ENCODE measurements at regions not wholly inside any gene's neighbourhood (a gene's known extent, or its start where the extent isn't known, plus 50 kb on each side); places are given as distances from the start of the nearest gene placed in this dataset.

DNA sequence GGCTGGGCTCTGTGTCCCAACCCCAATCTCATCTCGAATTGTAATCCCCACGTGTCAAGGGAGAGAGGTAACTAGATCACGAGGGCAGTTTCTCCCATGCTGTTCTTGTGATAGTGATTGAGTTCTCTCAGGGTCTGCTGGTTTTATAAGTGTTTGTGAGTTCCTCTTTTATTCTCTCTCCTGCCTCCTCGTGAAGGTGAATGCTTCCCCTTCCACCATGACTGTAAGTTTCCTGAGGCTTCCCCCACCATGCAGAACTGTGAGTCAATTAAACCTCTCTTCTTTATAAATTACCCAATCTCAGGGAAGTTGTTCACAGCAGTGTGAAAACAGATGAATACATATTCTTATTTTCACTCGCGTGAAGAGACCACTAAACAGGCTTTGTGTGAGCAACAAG lies 148.2 kb downstream of the TMEM30B start:
- WGBS, 2 donors, result 62 to 75% methylated on average over 6 of the region's 6 CpGs
- Histone ChIP-seq H3K4me3 (no peak overlapping the region), H3K36me3 (no peaks in the 10 kb centered on the region), H3K4me1 (no peaks in the 10 kb centered on the region), H3K9me3 (no peaks in the 10 kb centered on the region), H3K27ac (no peak overlapping the region), H3K27me3 (no peaks in the 10 kb centered on the region)
- no peak for DNase-seq
- intact Hi-C loops (cut with DNase I), result no loop called here
- no peak for TF ChIP-seq POLR2AphosphoS5 (IDR thresholded peaks at IDR 0.05)
- TF ChIP-seq POLR2A (IDR thresholded peaks at IDR 0.05), result no peak
- no peak for TF ChIP-seq CTCF (IDR thresholded peaks at IDR 0.05)
- TF ChIP-seq EP300 (IDR thresholded peaks at IDR 0.05), result no peak

DNA sequence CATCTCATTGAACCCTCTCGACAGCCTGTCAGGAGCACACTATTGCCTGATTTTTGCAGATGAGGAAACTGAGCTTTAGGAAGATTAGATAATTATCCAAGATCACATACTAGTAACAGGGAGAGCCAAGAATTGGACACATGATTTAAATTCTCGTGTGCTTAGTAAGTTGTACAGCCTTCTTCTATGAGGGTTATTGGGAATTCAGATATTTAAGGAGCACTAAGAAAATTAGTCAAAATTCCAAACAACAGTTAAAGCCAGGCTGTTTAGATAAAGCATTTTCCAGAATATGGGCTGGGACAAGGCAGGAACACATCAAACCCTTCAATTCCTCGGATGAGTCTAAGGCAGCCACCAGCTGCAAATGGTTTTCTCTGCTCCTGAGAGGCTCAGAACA lies 148.8 kb downstream of the TMEM30B start:
- WGBS, 2 donors, result 72 to 84% methylated on average over 3 of the region's 3 CpGs
- no peak for DNase-seq
- Histone ChIP-seq H3K9me3 (no peaks in the 10 kb centered on the region), H3K27ac (no peak overlapping the region), H3K27me3 (no peaks in the 10 kb centered on the region), H3K4me1 (no peaks in the 10 kb centered on the region), H3K36me3 (no peaks in the 10 kb centered on the region), H3K4me3 (no peak overlapping the region)
- intact Hi-C loops (cut with DNase I), result no loop called here
- no peak for TF ChIP-seq POLR2AphosphoS5 (IDR thresholded peaks at IDR 0.05)
- no peak for TF ChIP-seq CTCF (IDR thresholded peaks at IDR 0.05)
- TF ChIP-seq POLR2A (IDR thresholded peaks at IDR 0.05), result no peak

DNA sequence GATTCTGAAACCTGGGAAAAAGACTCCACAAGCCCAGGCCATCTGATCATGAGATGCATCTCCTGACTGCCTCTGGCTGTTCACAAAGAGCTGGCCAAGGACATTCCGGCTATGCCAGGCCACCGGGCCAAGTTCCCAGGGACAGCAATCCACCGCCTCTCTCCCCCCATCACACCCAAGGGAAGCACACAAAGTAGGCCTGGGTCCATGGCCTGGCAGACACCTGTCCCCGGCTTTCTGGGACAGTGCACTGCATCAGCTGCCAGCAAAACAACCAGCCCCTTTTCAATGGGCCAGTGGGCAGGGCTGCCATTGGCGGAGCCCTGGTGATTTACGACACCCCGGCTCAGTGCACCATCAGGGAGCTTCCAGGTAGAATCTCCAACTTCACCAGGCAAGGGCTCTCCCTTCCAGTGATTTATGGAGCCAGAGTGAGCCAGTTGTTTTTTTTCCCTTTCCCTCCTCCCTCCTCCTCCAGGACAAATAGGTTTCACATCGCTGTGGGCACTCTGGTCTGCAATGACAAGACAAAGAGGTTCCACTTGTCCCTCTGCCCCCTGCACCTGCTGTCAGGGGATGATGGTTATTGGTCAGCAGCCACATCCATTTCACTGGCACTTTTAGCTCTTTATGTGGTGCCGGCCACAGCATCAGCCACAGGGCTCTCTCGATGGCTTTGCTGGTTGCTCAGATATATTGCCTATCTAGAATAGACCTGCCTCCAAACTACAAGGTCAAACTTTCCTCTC lies 149.6 kb downstream of the SLC38A6 start:
- peaks cover 0 to 10% (median 2%) of the 10 kb centered on the region in 4 donors for H3K4me1 ChIP-seq
- no peak for DNase-seq
- H3K4me3 ChIP-seq, result no peak overlapping the region
- TF ChIP-seq POLR2A (IDR thresholded peaks at IDR 0.05), result no peak
- TF ChIP-seq EP300 (IDR thresholded peaks at IDR 0.05), result no peak
- TF ChIP-seq CTCF (IDR thresholded peaks at IDR 0.05), result no peak
- no peak for TF ChIP-seq POLR2AphosphoS5 (IDR thresholded peaks at IDR 0.05)
- intact Hi-C loops (cut with DNase I), result no loop called here
- WGBS, 2 donors, result 79 to 88% methylated on average over 10 of the region's 10 CpGs
- no peak overlapping the region for H3K27ac ChIP-seq
- no peaks in the 10 kb centered on the region for H3K27me3 ChIP-seq
- no peaks in the 10 kb centered on the region for H3K9me3 ChIP-seq
- H3K36me3 ChIP-seq, result no peaks in the 10 kb centered on the region

- no peak for DNase-seq
- H3K4me3 ChIP-seq, result no peak overlapping the region
- peaks cover 0 to 12% (median 3%) of the 10 kb centered on the region in 4 donors for H3K4me1 ChIP-seq
- no peaks in the 10 kb centered on the region for H3K27me3 ChIP-seq
- no peak for TF ChIP-seq EP300 (IDR thresholded peaks at IDR 0.05)
- no peak for TF ChIP-seq CTCF (IDR thresholded peaks at IDR 0.05)
- no peak for TF ChIP-seq POLR2A (IDR thresholded peaks at IDR 0.05)
- TF ChIP-seq POLR2AphosphoS5 (IDR thresholded peaks at IDR 0.05), result no peak
- no peaks in the 10 kb centered on the region for H3K9me3 ChIP-seq
- H3K27ac ChIP-seq, result no peak overlapping the region
- 84 to 90% methylated on average over 4 of the region's 4 CpGs for WGBS, 2 donors
- no peaks in the 10 kb centered on the region for H3K36me3 ChIP-seq
- intact Hi-C loops (cut with DNase I), result no loop called here
Measured at GRCh38 chr14:61129168-61129745, 148.2 kb downstream of the SLC38A6 start.

All from sigmoid colon (tissue), 6 donors.